ENCODE measurements at regions not wholly inside any gene's neighbourhood (a gene's known extent, or its start where the extent isn't known, plus 50 kb on each side); places are given as distances from the start of the nearest gene placed in this dataset.
"Not testable (repeated sequence)": the region's sequence is repeated elsewhere in the genome, so short reads cannot be mapped to it uniquely, and the experiment has no call there.

GRCh38 chrX:21193196-21193595 lies 181.0 kb upstream of the CNKSR2 start:
- DNase-seq (ENCODE audit: low spot score): no peak
- in situ Hi-C loops (cut with HindIII; ENCODE audit: low sequenced_read_pairs): no loop called here

GRCh38 chrX:21194526-21194925 lies 179.7 kb upstream of the CNKSR2 start:
- DNase-seq (ENCODE audit: low spot score): no peak
- in situ Hi-C loops (cut with HindIII; ENCODE audit: low sequenced_read_pairs): no loop called here

GRCh38 chrX:21207080-21207479 lies 167.1 kb upstream of the CNKSR2 start:
- DNase-seq (ENCODE audit: low spot score): no peak
- in situ Hi-C loops (cut with HindIII; ENCODE audit: low sequenced_read_pairs): no loop called here

GRCh38 chrX:21219208-21219607 lies 155.0 kb upstream of the CNKSR2 start:
- DNase-seq (ENCODE audit: low spot score); in situ Hi-C loops (cut with HindIII; ENCODE audit: low sequenced_read_pairs): not testable (repeated sequence)

GRCh38 chrX:21225643-21226042 lies 148.6 kb upstream of the CNKSR2 start:
- in situ Hi-C loops (cut with HindIII; ENCODE audit: low sequenced_read_pairs): no loop called here
- no peak for DNase-seq (ENCODE audit: low spot score)

GRCh38 chrX:21228974-21229373 lies 145.2 kb upstream of the CNKSR2 start:
- in situ Hi-C loops (cut with HindIII; ENCODE audit: low sequenced_read_pairs): not testable (repeated sequence)

GRCh38 chrX:21255032-21255618 lies 119.1 kb upstream of the CNKSR2 start:
- DNase-seq (ENCODE audit: low spot score): peak; percentile 34
- in situ Hi-C loops (cut with HindIII; ENCODE audit: low sequenced_read_pairs): no loop called here

More at GRCh38 chrX:21228974-21229373, 145.2 kb upstream of the CNKSR2 start:
- DNase-seq (ENCODE audit: low spot score): not testable (repeated sequence)

GRCh38 chrX:21266949-21267348 lies 107.3 kb upstream of the CNKSR2 start:
- in situ Hi-C loops (cut with HindIII; ENCODE audit: low sequenced_read_pairs): no loop called here

GRCh38 chrX:21276736-21277433 lies 97.3 kb upstream of the CNKSR2 start:
- DNase-seq (ENCODE audit: low spot score): no peak
- in situ Hi-C loops (cut with HindIII; ENCODE audit: low sequenced_read_pairs): no loop called here

More at GRCh38 chrX:21266949-21267348, 107.3 kb upstream of the CNKSR2 start:
- DNase-seq (ENCODE audit: low spot score): no peak

- DNase-seq (ENCODE audit: low spot score): no peak
- in situ Hi-C loops (cut with HindIII; ENCODE audit: low sequenced_read_pairs): no loop called here
These were observed 85.0 kb upstream of the CNKSR2 start for GRCh38 chrX:21289232-21289631.

GRCh38 chrX:21295246-21295820 lies 78.9 kb upstream of the CNKSR2 start:
- no peak for DNase-seq (ENCODE audit: low spot score)
- in situ Hi-C loops (cut with HindIII; ENCODE audit: low sequenced_read_pairs): no loop called here

GRCh38 chrX:21305799-21306336 lies 68.3 kb upstream of the CNKSR2 start:
- in situ Hi-C loops (cut with HindIII; ENCODE audit: low sequenced_read_pairs): no loop called here
- peak; percentile 14 for DNase-seq (ENCODE audit: low spot score)

GRCh38 chrX:21319323-21319722 lies 54.9 kb upstream of the CNKSR2 start:
- no peak for DNase-seq (ENCODE audit: low spot score)
- in situ Hi-C loops (cut with HindIII; ENCODE audit: low sequenced_read_pairs): no loop called here

Data from G401 (cell line).